HG03280 (cell line): ENCODE measurements at regions not wholly inside any gene's neighbourhood (a gene's known extent, or its start where the extent isn't known, plus 50 kb on each side); places are given as distances from the start of the nearest gene placed in this dataset.

Experiments
- ATAC-seq: cut with Tn5 transposase; IDR thresholded peaks from one replicate; pipeline ENCODE4 v1.9.1; 2021; ENCODE audit warnings: mild to moderate bottlenecking, moderate library complexity; ENCODE audit not compliant: unreplicated experiment

DNA sequence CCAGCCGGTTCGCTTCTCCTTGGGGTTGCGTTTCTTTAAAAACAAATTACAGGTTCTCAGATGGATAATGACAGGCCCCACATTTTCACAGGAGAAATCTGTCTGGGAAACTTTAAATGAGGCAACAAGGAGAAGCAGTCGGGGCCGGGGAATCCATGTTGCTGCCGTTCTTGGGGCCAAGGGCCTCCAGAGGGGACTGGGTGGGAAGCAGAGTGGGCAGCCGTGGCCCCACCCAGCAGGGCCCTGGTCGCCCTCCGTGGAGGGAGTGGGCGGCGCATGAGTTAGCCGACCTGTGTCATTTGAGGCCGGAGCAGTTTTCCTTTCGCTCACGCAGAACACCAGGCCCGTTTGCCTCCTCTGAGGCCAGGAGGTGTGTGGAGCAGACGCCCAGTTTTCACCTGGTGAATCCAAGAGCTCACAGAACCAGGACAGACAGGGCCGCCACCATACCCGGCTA is 207.7 kb upstream of the CIBAR2 start:
- ATAC-seq = no peak

DNA sequence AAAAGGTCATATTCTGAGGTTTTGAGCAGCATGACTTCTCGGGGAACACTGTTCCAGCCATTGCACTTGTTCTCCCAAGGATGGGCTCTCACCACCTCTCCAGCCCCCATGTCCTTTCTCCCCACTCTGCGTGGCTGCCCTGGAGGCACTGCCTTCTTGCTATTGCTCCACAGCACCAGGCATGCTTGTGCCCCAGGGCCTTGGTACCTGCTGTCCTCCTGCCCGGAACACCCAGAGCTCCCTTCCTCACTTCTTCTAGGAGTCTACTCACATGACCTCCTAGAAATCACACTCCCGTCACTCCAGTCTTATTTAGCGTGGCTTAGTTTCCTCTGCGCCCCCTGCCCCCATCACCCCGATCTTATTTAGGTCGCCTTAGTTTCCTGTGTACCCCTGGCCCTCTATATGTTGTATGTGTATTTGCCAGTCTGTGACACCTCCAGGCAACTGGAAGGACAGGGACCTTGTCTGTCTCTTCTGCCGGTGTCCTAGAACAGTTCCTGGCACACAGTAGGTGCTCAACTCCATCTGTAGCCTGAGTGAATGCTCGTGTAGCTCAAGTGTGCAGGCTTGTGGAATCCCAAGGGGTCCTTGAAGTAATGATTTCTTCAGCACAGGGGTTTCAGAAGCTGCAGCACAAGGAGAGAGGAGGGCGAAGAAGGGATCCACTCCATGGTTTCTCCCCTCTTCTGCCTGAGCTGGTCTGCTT is 208.6 kb upstream of the CIBAR2 start:
- ATAC-seq = no peak

- no peak for ATAC-seq
These were observed 209.4 kb upstream of the CIBAR2 start for GRCh38 chr16:85321509-85322271.

DNA sequence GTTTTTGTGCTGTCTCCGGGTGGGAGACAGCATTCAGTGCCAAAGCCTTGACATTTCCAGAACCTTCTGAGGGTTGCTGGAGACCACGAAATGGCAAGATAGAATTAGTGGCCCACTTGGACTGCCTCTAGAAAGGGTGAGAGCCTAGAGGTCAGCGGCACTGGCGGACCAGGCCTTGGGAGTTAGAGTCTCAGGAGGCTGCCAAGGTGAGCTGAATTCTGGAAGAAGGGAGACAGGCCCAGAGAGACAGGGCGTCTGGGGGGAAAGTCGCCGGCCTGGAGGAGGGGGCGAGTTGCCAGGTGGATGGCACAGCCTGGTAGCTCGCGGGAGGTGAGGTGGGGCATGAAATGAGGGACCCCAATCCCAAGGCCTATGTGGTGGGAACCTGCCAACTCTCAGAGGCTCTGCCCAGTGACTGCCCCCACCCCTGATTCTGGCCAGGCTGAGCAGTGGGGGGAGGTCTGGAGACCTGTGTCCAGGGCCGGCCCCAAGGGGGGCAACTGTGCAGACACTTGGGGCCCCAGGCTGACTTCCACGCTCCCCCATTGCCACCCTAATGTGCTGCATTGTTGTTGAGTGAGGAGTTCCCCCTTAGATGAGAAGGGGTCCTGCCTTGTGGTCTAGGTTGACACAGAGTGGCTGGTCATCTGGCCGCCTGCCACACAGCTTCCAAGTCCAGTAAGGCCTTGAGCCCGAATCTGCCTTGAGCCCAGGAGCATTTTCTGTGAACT is 211.1 kb upstream of the CIBAR2 start:
- no peak for ATAC-seq

DNA sequence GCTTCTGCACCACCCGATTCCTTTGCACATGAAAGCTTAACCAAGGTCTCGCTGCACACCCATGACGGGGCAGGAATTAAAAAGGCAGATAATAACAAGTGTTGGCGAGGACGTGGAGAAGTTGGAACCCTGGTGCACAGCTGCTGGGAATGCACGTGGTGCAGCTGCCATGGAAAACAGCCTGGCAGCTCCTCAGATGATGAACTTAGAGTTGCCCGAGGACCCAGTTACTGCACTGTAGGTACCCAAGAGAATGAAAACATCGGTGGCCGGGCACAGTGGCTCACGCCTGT is 211.6 kb upstream of the CIBAR2 start:
- no peak for ATAC-seq

- no peak for ATAC-seq
These were observed 212.2 kb upstream of the CIBAR2 start for GRCh38 chr16:85324488-85324887.

DNA sequence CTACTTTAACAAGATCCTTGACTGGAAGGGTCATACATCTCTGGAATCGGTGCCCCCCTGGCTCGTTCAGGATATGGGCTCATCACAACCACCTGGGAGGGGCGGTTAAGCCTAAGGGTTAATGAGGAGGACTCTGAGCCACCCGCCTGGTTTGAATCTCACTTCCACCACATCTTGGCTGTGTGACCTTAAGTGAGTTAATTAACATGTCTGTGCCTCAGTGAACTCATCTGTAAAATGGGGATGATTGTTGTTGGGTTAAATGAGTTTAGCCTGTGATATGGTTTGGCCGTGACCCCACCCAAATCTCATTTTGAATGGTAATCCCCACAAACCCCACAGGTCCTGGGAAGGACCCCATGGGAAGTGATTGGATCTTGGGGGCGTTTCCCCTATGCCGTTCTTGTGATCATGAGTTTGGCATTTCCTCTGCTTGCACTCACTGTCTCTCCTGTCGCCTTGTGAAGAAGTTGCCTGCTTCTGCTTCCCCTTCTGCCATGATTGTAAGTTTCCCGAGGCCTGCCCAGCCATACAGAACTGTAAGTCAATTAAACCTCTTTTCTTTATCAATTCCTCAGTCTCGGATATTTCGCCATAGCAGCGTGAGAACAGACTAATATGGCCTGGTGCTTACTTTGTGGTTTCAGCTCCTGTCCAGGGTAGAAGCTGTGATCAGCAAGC is 214.0 kb upstream of the CIBAR2 start:
- ATAC-seq = no peak

GRCh38 chr16:85326794-85327181 is 214.5 kb upstream of the CIBAR2 start:
- no peak for ATAC-seq

- ATAC-seq = no peak
These were observed 215.7 kb upstream of the CIBAR2 start for GRCh38 chr16:85327731-85328675.

DNA sequence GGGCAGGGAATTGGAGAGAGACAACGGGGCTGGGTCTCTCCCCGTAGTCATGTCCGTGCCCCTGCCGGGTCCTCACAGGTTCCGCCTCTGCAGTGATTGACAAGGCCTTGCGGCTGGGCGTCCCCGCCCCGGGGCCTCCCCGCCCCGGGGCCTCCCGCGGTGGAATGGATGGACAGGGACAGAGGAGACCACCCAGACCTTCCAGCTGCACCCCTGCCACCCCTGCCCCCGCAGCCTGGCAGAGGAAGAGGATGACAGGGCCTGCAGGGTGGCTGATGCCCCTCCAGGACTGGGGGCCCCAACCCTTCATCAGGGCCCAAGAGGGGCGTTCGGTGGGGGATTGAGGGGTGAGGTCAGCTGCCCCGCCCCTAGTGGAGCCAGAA is 216.4 kb upstream of the CIBAR2 start:
- ATAC-seq = no peak

- ATAC-seq = no peak
These were observed 217.0 kb upstream of the CIBAR2 start for GRCh38 chr16:85329059-85329812.

GRCh38 chr16:85330006-85330693 is 217.9 kb upstream of the CIBAR2 start:
- ATAC-seq = no peak

- ATAC-seq = no peak
These were observed 218.5 kb upstream of the CIBAR2 start for GRCh38 chr16:85330694-85331188.

- no peak for ATAC-seq
These were observed 219.4 kb upstream of the CIBAR2 start for GRCh38 chr16:85331688-85332087.

GRCh38 chr16:85332175-85332574 is 219.9 kb upstream of the CIBAR2 start:
- ATAC-seq = no peak

GRCh38 chr16:85333337-85333736 is 221.1 kb upstream of the CIBAR2 start:
- ATAC-seq = no peak

GRCh38 chr16:85333744-85334640 is 221.7 kb upstream of the CIBAR2 start:
- ATAC-seq = no peak
